ENCODE measurements at regions not wholly inside any gene's neighbourhood (a gene's known extent, or its start where the extent isn't known, plus 50 kb on each side); places are given as distances from the start of the nearest gene placed in this dataset.

DNA sequence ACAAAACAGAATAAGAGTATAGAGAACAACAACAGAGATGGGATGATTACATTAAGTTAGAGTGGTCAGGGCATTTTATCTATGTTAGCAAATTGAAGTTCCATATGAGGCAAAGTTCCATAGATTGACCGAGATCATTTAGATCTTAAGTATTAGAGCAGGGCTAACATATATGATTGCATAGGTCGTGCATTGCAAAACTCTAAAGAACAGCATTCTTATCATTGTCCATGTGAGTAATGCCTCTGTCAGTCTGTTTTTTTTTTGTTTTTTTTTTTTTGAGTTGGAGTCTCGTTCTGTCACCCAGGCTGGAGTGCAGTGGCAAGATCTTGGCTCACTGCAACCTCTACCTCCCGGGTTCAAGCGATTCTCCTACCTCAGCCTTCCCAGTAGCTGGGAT, 341.7 kb upstream of the KCNH8 start:
- TF ChIP-seq CTCF (IDR thresholded peaks at IDR 0.05) (no peak), POLR2A (IDR thresholded peaks at IDR 0.05) (no peak)
